ENCODE measurements at regions not wholly inside any gene's neighbourhood (a gene's known extent, or its start where the extent isn't known, plus 50 kb on each side); places are given as distances from the start of the nearest gene placed in this dataset.

- TF ChIP-seq POLR2AphosphoS5 (IDR thresholded peaks at IDR 0.05; ENCODE audit: low read depth, low read length) (no peak), POLR2A (IDR thresholded peaks at IDR 0.05; ENCODE audit: low read depth, low read length) (no peak), TAF1 (IDR thresholded peaks at IDR 0.05; ENCODE audit: low read depth, low read length) (no peak), SPI1 (IDR thresholded peaks at IDR 0.05; ENCODE audit: low read depth, low read length) (no peak), POU2F2 (IDR thresholded peaks at IDR 0.05; ENCODE audit: low read depth, low read length) (no peak)
Measured at GRCh38 chr11:127203490-127203889, 202.9 kb upstream of the KIRREL3 start.

All from GM12891 (cell line).